ENCODE measurements at regions not wholly inside any gene's neighbourhood (a gene's known extent, or its start where the extent isn't known, plus 50 kb on each side); places are given as distances from the start of the nearest gene placed in this dataset.

DNA sequence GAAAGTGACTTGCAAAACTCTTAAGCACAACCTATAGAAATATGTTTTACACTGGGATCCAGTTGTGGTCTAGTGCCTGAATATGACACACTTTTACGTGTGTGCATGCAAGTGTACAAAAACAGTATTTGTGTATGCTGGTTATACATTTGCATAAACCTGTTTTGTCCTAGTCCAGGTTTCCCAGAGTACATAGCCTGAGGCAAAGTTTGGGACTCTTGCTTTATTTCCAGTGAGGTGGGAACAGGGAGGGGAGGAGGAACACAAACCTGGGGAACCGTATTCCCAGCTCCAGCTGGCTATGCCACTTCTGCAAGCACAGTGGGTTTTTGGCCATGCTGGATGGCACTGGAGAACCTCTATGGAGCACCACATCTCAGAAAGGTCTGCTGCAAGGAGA is 481.1 kb upstream of the HS6ST1 start:
- H3K4me1 ChIP-seq (ENCODE audit: low read length), result peaks cover 20% of the 10 kb centered on the region
- peaks cover 6% of the 10 kb centered on the region; the same call in 1 of the 2 replicates for H3F3A ChIP-seq (ENCODE audit: insufficient read depth, low read length)

DNA sequence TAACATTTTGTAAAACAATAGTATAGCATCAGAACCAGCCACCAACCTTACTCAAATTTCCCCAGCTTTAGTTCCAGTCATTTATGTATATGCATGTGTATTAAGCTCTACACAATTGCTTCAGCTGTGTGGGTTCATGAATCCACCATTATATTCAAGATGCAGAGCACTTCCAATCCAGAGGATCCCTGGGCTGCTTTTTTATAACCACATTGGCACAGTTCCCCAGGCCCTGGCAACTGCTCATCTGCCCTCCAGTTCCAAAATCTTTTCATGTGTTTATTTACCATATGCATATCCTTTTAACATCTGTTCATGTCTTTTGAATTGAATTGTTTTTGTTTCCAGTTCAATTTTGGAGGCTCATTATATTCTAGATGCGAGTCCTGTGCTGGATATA is 482.9 kb upstream of the HS6ST1 start:
- Histone ChIP-seq H3K27ac (ENCODE audit: low read length) (no peak overlapping the region), H2AFZ (ENCODE audit: low read length) (no peak overlapping the region), H3K9ac (ENCODE audit: low read length) (no peak overlapping the region), H3K4me3 (ENCODE audit: low read length) (no peak overlapping the region), H3K79me2 (ENCODE audit: low read length) (no peaks in the 10 kb centered on the region), H3K9me3 (replicated peaks; ENCODE audit: insufficient read depth, low read length) (no peaks in the 10 kb centered on the region), H3K4me2 (ENCODE audit: low read depth, low read length) (no peak overlapping the region), H3K27me3 (replicated peaks; ENCODE audit: insufficient read depth, low read length) (no peaks in the 10 kb centered on the region), H3K9me2 (replicated peaks; ENCODE audit: insufficient read depth, low read length) (no peaks in the 10 kb centered on the region), H3K36me3 (replicated peaks; ENCODE audit: insufficient read depth, low read length) (no peaks in the 10 kb centered on the region), H3F3A (ENCODE audit: insufficient read depth, low read length) (peaks cover 6% of the 10 kb centered on the region; the same call in 1 of the 2 replicates), H4K20me1 (ENCODE audit: insufficient read depth, low read length) (no peaks in the 10 kb centered on the region), H3K4me1 (ENCODE audit: low read length) (peaks cover 20% of the 10 kb centered on the region)
- TF ChIP-seq EZH2phosphoT487 (IDR thresholded peaks at IDR 0.05; ENCODE audit: low read length) (no peak), EZH2 (optimal IDR thresholded peaks at IDR 0.05; ENCODE audit: low read depth, low read length) (no peak)
- TF ChIP-seq, protein P1, sequence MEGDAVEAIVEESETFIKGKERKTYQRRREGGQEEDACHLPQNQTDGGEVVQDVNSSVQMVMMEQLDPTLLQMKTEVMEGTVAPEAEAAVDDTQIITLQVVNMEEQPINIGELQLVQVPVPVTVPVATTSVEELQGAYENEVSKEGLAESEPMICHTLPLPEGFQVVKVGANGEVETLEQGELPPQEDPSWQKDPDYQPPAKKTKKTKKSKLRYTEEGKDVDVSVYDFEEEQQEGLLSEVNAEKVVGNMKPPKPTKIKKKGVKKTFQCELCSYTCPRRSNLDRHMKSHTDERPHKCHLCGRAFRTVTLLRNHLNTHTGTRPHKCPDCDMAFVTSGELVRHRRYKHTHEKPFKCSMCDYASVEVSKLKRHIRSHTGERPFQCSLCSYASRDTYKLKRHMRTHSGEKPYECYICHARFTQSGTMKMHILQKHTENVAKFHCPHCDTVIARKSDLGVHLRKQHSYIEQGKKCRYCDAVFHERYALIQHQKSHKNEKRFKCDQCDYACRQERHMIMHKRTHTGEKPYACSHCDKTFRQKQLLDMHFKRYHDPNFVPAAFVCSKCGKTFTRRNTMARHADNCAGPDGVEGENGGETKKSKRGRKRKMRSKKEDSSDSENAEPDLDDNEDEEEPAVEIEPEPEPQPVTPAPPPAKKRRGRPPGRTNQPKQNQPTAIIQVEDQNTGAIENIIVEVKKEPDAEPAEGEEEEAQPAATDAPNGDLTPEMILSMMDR (IDR thresholded peaks at IDR 0.05; ENCODE audit: low read length), result no peak
- no peak for DNase-seq

More for the DNA sequence above, 481.1 kb upstream of the HS6ST1 start:
- Histone ChIP-seq H3K27me3 (replicated peaks; ENCODE audit: insufficient read depth, low read length) (no peaks in the 10 kb centered on the region), H3K9ac (ENCODE audit: low read length) (no peak overlapping the region), H3K27ac (ENCODE audit: low read length) (peak overlapping the region; percentile 73; the same call in 1 of the 2 replicates), H3K9me2 (replicated peaks; ENCODE audit: insufficient read depth, low read length) (no peaks in the 10 kb centered on the region), H4K20me1 (ENCODE audit: insufficient read depth, low read length) (no peaks in the 10 kb centered on the region), H2AFZ (ENCODE audit: low read length) (no peak overlapping the region), H3K36me3 (replicated peaks; ENCODE audit: insufficient read depth, low read length) (no peaks in the 10 kb centered on the region), H3K9me3 (replicated peaks; ENCODE audit: insufficient read depth, low read length) (no peaks in the 10 kb centered on the region), H3K79me2 (ENCODE audit: low read length) (no peaks in the 10 kb centered on the region), H3K4me3 (ENCODE audit: low read length) (no peak overlapping the region), H3K4me2 (ENCODE audit: low read depth, low read length) (no peak overlapping the region)
- TF ChIP-seq EZH2 (optimal IDR thresholded peaks at IDR 0.05; ENCODE audit: low read depth, low read length), result no peak
- TF ChIP-seq, protein P1 (IDR thresholded peaks at IDR 0.05; ENCODE audit: low read length), result no peak
- TF ChIP-seq EZH2phosphoT487 (IDR thresholded peaks at IDR 0.05; ENCODE audit: low read length), result no peak
- DNase-seq, result no peak

DNA sequence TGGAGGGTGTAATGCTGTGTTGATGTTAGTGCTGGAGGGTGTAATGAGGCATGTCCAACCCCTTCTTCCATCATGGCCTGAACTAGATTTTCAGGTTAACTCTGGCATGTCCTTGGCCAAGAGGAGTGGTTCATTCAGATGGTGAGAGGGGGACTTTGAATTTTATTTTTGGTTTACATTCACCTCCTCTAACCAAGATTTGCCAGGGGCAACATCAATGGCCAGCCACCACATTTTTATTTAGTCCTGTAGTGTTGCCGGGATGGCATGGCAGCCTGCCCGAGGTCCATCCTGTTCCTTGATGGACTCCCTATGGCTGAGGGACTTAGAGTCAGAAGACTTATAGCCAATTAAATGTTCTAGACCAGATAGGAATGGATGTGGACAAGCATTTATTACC is 484.6 kb upstream of the HS6ST1 start:
- no peaks in the 10 kb centered on the region for H3K9me3 ChIP-seq (replicated peaks; ENCODE audit: insufficient read depth, low read length)
- no peaks in the 10 kb centered on the region for H4K20me1 ChIP-seq (ENCODE audit: insufficient read depth, low read length)
- no peaks in the 10 kb centered on the region for H3K36me3 ChIP-seq (replicated peaks; ENCODE audit: insufficient read depth, low read length)
- no peak for DNase-seq
- peaks cover 15% of the 10 kb centered on the region for H3K4me1 ChIP-seq (ENCODE audit: low read length)
- H2AFZ ChIP-seq (ENCODE audit: low read length), result no peak overlapping the region
- no peaks in the 10 kb centered on the region for H3K79me2 ChIP-seq (ENCODE audit: low read length)
- TF ChIP-seq EZH2 (optimal IDR thresholded peaks at IDR 0.05; ENCODE audit: low read depth, low read length) (no peak), EZH2phosphoT487 (IDR thresholded peaks at IDR 0.05; ENCODE audit: low read length) (no peak)
- TF ChIP-seq, protein P1 (IDR thresholded peaks at IDR 0.05; ENCODE audit: low read length), result no peak
- peaks cover 5% of the 10 kb centered on the region; the same call in 1 of the 2 replicates for H3F3A ChIP-seq (ENCODE audit: insufficient read depth, low read length)
- no peak overlapping the region for H3K4me3 ChIP-seq (ENCODE audit: low read length)
- H3K27me3 ChIP-seq (replicated peaks; ENCODE audit: insufficient read depth, low read length), result no peaks in the 10 kb centered on the region
- H3K9me2 ChIP-seq (replicated peaks; ENCODE audit: insufficient read depth, low read length), result no peaks in the 10 kb centered on the region
- no peak overlapping the region for H3K27ac ChIP-seq (ENCODE audit: low read length)
- H3K9ac ChIP-seq (ENCODE audit: low read length), result no peak overlapping the region
- no peak overlapping the region for H3K4me2 ChIP-seq (ENCODE audit: low read depth, low read length)
